DOHH2 (cell line): ENCODE measurements at regions not wholly inside any gene's neighbourhood (a gene's known extent, or its start where the extent isn't known, plus 50 kb on each side); places are given as distances from the start of the nearest gene placed in this dataset.

Experiments
- CTCF ChIP-seq: fragments of 200-600 bp; sonication (generic); IDR thresholded peaks from one replicate; pipeline ENCODE4 v1.5.1; 2014; ENCODE audit warnings: antibody characterized with exemption, mild to moderate bottlenecking, low read depth, low read length; ENCODE audit not compliant: poor library complexity, severe bottlenecking
- EZH2phosphoT487 ChIP-seq: fragments of 200-600 bp; sonication (generic); IDR thresholded peaks from 2 replicates; pipeline ENCODE4 v1.6.1; 2017; ENCODE audit warnings: borderline replicate concordance, mild to moderate bottlenecking, antibody characterized with exemption, low read length, moderate library complexity, mixed read lengths

GRCh38 chr9:14485366-14485765 is 171.4 kb upstream of the NFIB start:
- TF ChIP-seq CTCF (no peak), EZH2phosphoT487 (no peak)
